ENCODE measurements at regions not wholly inside any gene's neighbourhood (a gene's known extent, or its start where the extent isn't known, plus 50 kb on each side); places are given as distances from the start of the nearest gene placed in this dataset.
"Not testable (repeated sequence)": the region's sequence is repeated elsewhere in the genome, so short reads cannot be mapped to it uniquely, and the experiment has no call there.

DNA sequence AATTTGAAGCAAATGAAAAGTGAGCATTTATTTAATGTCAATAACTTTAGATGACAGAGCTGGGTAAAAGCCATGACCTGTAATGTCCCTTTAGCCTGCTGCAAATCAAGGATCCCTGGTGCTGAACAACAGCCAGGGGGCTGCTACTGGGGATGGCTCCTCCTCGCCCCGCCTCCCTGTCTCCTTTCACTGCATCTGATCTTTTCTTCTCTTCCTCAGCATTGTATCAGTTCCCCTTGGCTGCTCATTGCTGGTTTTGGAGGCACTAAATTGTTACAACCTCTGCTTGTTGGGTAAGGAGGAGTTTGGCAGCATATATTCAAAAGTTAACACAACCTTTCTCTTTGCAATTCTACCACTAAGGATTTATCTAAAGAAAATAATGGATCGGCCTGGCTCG lies 236.3 kb upstream of the ID2 start:
- H3K9me3 ChIP-seq, result no peaks in the 10 kb centered on the region
- H3K4me3 ChIP-seq, result no peak overlapping the region
- DNase-seq, result no peak
- no peak for ATAC-seq
- no peaks in the 10 kb centered on the region for H3K4me1 ChIP-seq (ENCODE audit: low read depth)
- intact Hi-C loops (cut with DNase I, micrococcal nuclease), result no loop called here
- TF ChIP-seq, protein P1, sequence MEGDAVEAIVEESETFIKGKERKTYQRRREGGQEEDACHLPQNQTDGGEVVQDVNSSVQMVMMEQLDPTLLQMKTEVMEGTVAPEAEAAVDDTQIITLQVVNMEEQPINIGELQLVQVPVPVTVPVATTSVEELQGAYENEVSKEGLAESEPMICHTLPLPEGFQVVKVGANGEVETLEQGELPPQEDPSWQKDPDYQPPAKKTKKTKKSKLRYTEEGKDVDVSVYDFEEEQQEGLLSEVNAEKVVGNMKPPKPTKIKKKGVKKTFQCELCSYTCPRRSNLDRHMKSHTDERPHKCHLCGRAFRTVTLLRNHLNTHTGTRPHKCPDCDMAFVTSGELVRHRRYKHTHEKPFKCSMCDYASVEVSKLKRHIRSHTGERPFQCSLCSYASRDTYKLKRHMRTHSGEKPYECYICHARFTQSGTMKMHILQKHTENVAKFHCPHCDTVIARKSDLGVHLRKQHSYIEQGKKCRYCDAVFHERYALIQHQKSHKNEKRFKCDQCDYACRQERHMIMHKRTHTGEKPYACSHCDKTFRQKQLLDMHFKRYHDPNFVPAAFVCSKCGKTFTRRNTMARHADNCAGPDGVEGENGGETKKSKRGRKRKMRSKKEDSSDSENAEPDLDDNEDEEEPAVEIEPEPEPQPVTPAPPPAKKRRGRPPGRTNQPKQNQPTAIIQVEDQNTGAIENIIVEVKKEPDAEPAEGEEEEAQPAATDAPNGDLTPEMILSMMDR (IDR thresholded peaks at IDR 0.05), result no peak
- H3K36me3 ChIP-seq (ENCODE audit: low read depth), result no peaks in the 10 kb centered on the region

DNA sequence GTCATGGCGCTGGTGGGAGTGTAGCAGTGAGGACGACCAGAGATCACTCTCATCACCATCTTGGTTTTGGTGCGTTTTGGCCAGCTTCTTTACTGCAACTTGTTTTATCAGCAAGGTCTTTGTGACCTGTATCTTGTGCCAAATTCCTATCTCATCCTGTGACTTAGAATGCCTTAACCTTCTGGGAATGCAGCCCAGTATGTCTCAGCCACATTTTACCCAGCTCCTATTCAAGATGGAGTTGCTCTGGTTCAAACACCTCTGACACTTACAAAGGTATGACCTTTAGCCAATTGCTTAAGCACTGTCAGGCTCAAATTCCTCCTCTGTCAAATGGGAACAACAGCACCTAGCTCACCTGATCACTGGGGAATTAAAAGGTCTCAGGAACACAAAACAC lies 235.1 kb upstream of the ID2 start:
- H3K4me1 ChIP-seq (ENCODE audit: low read depth); H3K4me3 ChIP-seq; ATAC-seq; H3K36me3 ChIP-seq (ENCODE audit: low read depth); intact Hi-C loops (cut with DNase I, micrococcal nuclease); DNase-seq; H3K9me3 ChIP-seq: not testable (repeated sequence)

DNA sequence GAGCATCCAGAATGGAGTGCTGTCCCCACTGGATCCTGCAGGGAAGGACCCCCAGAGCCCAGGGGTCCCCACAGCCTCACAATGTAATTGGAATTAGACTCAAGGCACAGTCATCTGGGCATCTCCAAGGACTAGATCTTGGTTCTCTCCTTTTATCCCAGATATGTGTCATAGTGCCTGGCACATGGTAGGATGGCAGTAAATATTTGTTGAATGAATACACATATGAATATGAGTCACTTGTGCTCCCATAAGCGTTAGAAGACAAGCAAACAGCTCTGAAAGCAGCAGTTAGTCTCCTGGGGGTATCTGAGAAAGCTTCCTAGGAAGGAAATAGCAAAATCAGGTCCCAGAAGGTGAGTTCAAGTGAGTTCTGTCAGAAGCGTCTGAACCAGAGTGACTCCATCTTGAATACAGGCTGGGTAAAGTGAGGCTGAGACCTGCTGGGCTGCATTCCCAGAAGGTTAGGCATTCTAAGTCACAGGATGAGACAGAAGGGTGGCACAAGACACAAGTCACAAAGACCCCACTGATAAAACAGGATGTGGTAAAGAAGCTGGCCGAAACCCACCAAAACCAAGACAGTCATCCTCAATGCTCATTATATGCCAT lies 234.1 kb upstream of the ID2 start:
- intact Hi-C loops (cut with DNase I, micrococcal nuclease), result no loop called here
- H3K9me3 ChIP-seq, result no peaks in the 10 kb centered on the region
- no peak for DNase-seq
- peaks cover 4% of the 10 kb centered on the region for H3K4me1 ChIP-seq (ENCODE audit: low read depth)
- TF ChIP-seq, protein P1 (IDR thresholded peaks at IDR 0.05), result no peak
- H3K36me3 ChIP-seq (ENCODE audit: low read depth), result no peaks in the 10 kb centered on the region
- H3K4me3 ChIP-seq, result no peak overlapping the region
- peak; percentile 54 for ATAC-seq

DNA sequence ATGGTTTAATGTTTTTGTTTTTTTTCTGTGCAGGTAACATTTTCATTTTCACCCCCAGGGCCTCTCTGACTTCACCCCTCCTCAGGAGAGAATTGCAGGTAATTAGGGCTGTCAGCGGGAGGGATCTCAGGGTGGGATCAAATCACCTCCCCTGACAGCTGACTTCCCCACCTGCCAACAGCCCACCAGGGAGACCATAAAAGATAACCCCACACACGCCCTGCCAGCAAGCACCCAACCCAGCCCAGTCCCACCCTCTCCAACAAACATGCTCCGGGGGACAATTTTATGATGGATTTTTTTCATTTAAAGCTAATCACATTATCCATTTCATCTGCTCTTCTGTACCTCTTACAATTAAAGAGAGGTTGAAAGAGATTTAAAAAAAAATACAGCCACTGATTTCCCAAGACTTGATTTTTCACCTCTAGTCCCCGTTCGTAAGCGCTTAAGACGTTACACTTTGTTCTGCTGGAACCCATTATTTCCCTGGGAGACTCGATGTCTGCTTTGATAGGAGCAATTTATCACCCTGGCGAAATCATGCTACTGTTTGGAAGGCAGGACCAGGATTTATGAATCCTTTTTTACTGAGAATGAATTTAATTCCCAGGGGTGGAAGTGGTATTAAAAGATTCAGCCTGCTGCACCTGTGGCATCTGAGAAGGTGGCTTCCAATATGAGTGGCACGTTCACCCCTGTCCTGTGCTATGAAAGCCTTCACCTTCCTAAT lies 232.9 kb upstream of the ID2 start:
- DNase-seq (no peak), ATAC-seq (no peak)
- no peaks in the 10 kb centered on the region for H3K36me3 ChIP-seq (ENCODE audit: low read depth)
- intact Hi-C loops (cut with DNase I, micrococcal nuclease), result no loop called here
- no peak overlapping the region for H3K4me3 ChIP-seq
- no peaks in the 10 kb centered on the region for H3K9me3 ChIP-seq
- TF ChIP-seq, protein P1 (IDR thresholded peaks at IDR 0.05), result no peak
- peaks cover 15% of the 10 kb centered on the region for H3K4me1 ChIP-seq (ENCODE audit: low read depth)

DNA sequence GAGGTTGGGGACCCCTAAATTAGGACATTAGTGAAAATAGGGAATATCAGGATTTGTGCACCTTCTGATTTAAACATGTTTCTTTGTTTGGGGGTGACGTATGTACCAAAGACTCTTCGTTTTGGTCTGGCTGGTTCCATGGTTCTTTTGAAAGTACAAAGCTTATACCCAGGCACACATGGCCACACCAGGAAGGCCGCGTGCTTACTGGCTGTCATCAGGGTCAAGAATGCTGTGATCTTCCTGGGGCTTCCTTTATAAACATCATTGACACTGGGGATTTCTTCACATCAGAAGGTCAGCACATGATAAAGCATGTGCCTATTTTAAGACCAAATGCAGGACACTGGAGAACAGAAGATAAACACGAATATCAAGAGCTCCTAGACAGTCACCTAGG lies 230.6 kb upstream of the ID2 start:
- Histone ChIP-seq H3K36me3 (ENCODE audit: low read depth) (no peaks in the 10 kb centered on the region), H3K9me3 (no peaks in the 10 kb centered on the region), H3K4me1 (ENCODE audit: low read depth) (peaks cover 15% of the 10 kb centered on the region), H3K4me3 (no peak overlapping the region)
- no peak for DNase-seq
- TF ChIP-seq, protein P1 (IDR thresholded peaks at IDR 0.05), result no peak
- intact Hi-C loops (cut with DNase I, micrococcal nuclease), result no loop called here
- no peak for ATAC-seq

DNA sequence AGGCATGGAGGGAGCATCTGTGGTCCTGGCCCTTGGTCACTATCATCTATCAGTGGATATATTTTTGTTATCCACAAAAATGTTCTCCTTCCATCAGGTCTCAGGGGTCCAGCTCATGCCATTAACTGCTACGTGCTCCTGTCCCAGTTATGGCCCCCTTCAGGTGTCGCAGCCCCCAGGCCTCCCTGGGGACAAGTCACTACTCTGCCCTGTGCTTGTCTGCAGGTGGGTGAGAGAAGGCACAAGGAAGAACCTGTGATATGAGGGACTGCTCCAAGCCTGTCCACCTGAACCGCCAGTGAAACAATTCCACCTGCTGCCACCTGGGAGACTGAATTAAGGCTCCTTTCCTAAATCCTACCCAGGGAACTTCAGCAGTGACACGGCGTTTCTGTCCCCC lies 229.6 kb upstream of the ID2 start:
- no peak for ATAC-seq

More for the DNA sequence above, 229.6 kb upstream of the ID2 start:
- no peaks in the 10 kb centered on the region for H3K9me3 ChIP-seq
- DNase-seq, result no peak
- peaks cover 20% of the 10 kb centered on the region for H3K4me1 ChIP-seq (ENCODE audit: low read depth)
- intact Hi-C loops (cut with DNase I, micrococcal nuclease), result no loop called here
- no peaks in the 10 kb centered on the region for H3K36me3 ChIP-seq (ENCODE audit: low read depth)
- H3K4me3 ChIP-seq, result no peak overlapping the region
- TF ChIP-seq, protein P1 (IDR thresholded peaks at IDR 0.05), result no peak

Data from mucosa of descending colon (tissue), 3 donors.